T-helper 1 cell treated with Interleukin-12 subunit alpha and Interleukin-12 subunit beta and Interleukin-4 antibody, amounts not matched to agents 30 μg/mL and 1 μg/mL, for 36 hours (primary cell): ENCODE measurements at regions not wholly inside any gene's neighbourhood (a gene's known extent, or its start where the extent isn't known, plus 50 kb on each side); places are given as distances from the start of the nearest gene placed in this dataset.

Experiments
- H3K27ac Mint-ChIP-seq: one replicate; pipeline ENCODE4 v1.8.0; 2021; ENCODE audit warnings: mild to moderate bottlenecking, mixed read lengths
- H3K27me3 Mint-ChIP-seq: one replicate; pipeline ENCODE4 v1.8.0; 2021; ENCODE audit warnings: low read depth, mixed read lengths
- H3K36me3 Mint-ChIP-seq: one replicate; pipeline ENCODE4 v1.8.0; 2021; ENCODE audit warnings: low read depth, mixed read lengths
- H3K4me1 Mint-ChIP-seq: one replicate; pipeline ENCODE4 v1.8.0; 2021; ENCODE audit warnings: low read depth, mixed read lengths
- H3K4me3 Mint-ChIP-seq: one replicate; pipeline ENCODE4 v1.8.0; 2021; ENCODE audit warnings: mild to moderate bottlenecking, moderate library complexity, mixed read lengths
- H3K9me3 Mint-ChIP-seq: one replicate; pipeline ENCODE4 v1.8.0; 2021; ENCODE audit warnings: mixed read lengths

DNA sequence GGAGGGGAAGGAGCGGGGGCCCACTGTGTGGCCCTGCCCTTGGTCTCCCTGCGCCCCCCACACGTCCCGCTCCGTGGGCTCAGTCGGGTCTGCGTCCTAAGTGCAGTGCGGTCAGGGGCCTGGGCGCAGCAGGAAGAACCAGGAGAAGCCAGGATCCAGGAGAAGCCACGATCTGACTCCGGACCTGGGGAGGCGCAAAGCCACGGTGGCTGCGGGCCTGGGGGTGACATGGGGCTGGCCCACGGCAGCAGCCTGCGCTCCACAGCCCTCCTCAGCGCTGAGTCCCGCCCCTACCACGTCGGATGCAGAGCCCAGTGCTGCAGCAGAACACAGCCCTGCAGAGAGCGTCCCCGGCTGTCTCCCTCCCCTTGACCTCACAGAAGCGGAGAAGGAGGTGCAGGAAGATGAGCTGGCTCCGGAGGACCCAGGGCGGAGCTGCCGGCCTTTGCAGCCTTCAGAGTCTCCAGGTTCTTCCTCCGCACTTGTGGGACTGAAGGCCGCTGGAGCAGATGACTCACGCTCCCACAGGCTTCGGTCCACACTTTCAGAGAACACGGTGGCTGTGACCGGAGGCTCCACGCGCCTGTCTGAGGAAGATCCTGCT lies 589.2 kb upstream of the SALL3 start:
- Mint-ChIP-seq H3K9me3 (peaks cover 17% of the 10 kb centered on the region), H3K27ac (no peak overlapping the region), H3K4me3 (no peak overlapping the region)

DNA sequence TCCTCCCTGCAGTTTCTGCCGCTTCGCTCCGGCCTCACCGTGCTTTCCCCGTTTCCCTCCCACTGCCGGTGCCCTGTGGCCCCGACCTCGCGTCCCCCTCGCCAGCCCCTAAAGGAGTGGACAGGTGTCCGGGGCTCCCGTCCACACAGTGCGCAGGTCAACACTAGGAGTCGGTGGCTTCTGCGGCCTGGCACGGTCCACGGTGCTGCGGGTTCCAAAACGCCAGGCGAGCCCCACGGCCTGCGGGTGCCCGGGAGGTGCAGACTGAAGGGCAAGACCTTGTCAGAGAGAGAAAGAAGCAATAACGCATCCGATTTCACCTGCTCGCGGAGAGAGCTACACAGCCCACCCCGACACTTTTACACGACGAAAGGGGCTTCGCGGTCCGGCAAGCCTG lies 588.7 kb upstream of the SALL3 start:
- H3K4me1 Mint-ChIP-seq, result no peaks in the 10 kb centered on the region
- no peak overlapping the region for H3K4me3 Mint-ChIP-seq
- H3K36me3 Mint-ChIP-seq, result no peaks in the 10 kb centered on the region
- H3K27me3 Mint-ChIP-seq, result no peaks in the 10 kb centered on the region
- peaks cover 17% of the 10 kb centered on the region for H3K9me3 Mint-ChIP-seq
- no peak overlapping the region for H3K27ac Mint-ChIP-seq

More for the DNA sequence above, 589.2 kb upstream of the SALL3 start:
- H3K36me3 Mint-ChIP-seq, result no peaks in the 10 kb centered on the region
- no peaks in the 10 kb centered on the region for H3K27me3 Mint-ChIP-seq
- H3K4me1 Mint-ChIP-seq, result no peaks in the 10 kb centered on the region

DNA sequence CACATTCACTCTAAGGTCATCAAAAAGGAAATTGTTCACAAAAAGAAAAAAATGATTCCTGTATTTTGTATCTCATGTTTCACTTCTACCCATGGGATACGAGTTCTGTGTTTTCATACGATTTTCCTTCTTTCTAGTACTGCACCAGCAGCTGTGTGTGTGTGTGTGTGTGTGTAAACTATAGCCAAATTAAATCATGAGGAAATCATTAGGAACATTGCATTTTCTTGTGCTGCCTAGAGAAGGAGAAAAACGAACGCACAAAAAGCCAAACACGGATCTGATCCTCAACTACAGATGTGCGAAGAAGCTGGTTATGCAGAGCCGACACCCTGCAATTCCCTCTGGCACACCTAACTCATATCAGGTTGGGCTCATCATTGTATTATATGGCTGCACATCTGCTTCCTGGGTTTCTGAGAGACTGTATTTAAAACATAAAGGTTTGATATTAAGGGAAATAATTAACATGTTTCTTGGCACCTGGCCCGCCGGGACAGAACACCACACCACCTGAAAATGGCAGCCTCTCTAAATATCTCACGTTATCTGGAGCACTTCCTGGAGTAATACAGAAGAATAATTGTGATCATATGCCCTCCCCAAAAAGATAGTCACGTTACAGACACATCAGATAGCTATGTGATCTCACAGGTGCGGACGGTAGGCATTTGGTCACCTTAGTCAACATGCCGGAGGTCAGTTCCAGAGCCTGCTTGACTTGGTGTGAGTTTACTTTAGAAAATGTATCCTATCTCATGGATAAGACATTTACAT lies 586.3 kb upstream of the SALL3 start:
- Mint-ChIP-seq H3K27me3 (no peaks in the 10 kb centered on the region), H3K4me1 (no peaks in the 10 kb centered on the region), H3K4me3 (no peak overlapping the region), H3K36me3 (no peaks in the 10 kb centered on the region), H3K27ac (no peak overlapping the region), H3K9me3 (peaks cover 9% of the 10 kb centered on the region)

DNA sequence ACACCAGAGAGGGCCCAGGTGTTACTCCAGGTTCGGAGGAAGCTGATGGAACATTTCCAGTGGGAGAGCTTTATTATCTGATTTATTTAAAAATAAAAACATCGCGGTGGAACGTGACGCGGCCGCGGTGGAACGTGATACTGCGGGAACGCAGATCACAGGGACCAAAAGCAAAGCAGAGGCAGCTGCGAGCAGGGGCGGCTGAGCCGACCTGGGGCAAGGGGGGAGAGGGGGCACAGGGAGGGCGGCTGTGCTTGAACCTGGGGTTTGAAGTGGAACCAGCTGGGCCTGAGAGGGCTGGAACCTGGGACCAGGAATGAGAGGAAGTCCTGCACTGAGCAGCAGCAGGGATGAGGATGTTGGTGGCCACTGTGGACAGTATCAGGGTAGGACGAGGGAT lies 583.5 kb upstream of the SALL3 start:
- no peak overlapping the region for H3K27ac Mint-ChIP-seq
- no peaks in the 10 kb centered on the region for H3K9me3 Mint-ChIP-seq
- H3K4me1 Mint-ChIP-seq, result no peaks in the 10 kb centered on the region
- H3K4me3 Mint-ChIP-seq, result no peak overlapping the region
- H3K27me3 Mint-ChIP-seq, result no peaks in the 10 kb centered on the region
- no peaks in the 10 kb centered on the region for H3K36me3 Mint-ChIP-seq

DNA sequence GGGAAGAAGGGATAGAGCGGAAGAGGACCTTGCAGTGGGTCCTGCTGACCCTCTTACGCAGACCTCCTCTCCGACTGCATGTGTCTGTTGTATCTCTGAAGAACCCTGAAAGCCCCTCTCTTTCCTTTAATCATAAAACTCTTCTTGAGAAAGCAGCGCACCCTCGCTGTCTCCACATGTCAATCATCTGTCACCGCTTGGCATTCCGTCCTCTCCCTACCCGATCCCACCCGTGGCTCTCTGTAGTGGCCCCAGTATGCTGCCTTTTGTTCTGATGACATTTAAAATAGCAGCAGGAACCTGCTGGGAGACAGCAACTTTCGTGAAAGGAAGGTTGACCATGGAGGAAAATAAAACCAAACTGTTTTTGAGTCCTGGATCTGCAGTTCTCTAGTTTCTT lies 582.9 kb upstream of the SALL3 start:
- Mint-ChIP-seq H3K36me3 (no peaks in the 10 kb centered on the region), H3K9me3 (no peaks in the 10 kb centered on the region), H3K4me1 (no peaks in the 10 kb centered on the region), H3K27ac (no peak overlapping the region), H3K4me3 (no peak overlapping the region), H3K27me3 (no peaks in the 10 kb centered on the region)

DNA sequence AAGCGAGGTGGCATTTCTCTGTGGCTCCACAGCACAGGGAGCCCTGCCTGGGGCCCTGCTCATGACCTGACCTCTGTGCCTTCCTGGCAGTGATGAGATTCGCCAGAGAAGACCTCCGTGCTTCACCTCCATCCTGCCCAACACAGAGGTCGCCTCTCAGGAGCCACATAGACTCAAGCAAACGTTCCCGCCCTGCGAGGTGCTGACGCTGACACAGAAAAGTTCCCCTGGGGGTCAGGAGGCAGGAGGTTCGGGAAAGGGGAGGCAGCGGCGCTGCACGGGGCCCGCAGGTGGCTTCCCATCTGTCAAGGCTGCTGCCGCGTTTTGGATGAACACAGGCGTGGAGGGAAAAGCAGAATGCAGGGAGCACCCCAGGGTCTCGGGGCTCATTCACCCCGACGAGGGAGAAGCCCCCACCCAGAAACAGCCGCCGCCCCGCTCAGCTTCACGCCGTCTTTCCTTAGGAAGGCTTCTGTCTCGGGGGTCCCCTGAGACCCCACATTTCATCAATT lies 579.6 kb upstream of the SALL3 start:
- H3K4me3 Mint-ChIP-seq, result no peak overlapping the region
- no peaks in the 10 kb centered on the region for H3K9me3 Mint-ChIP-seq
- H3K36me3 Mint-ChIP-seq, result no peaks in the 10 kb centered on the region
- H3K27ac Mint-ChIP-seq, result no peak overlapping the region
- H3K27me3 Mint-ChIP-seq, result no peaks in the 10 kb centered on the region
- H3K4me1 Mint-ChIP-seq, result no peaks in the 10 kb centered on the region

DNA sequence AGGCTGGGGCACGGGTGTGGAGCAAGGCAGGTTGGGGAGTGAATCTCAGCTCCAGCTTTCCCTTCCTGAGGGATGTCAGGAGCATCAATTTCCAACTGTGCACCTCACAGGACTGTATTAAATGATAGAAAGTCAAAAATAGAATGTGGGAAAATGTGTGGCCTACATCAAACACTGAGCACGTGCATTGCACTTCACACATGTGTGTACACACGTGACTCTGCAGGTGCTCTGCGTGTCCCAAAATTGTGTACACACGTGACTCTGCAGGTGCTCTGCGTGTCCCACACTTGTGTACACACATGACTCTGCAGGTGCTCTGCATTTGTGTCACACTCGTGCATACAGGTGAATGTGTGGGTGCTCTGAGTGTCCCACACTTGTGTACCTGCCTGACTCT lies 577.2 kb upstream of the SALL3 start:
- no peaks in the 10 kb centered on the region for H3K36me3 Mint-ChIP-seq
- H3K27ac Mint-ChIP-seq, result no peak overlapping the region
- no peak overlapping the region for H3K4me3 Mint-ChIP-seq
- peaks cover 8% of the 10 kb centered on the region for H3K4me1 Mint-ChIP-seq
- no peaks in the 10 kb centered on the region for H3K9me3 Mint-ChIP-seq
- peaks cover 9% of the 10 kb centered on the region for H3K27me3 Mint-ChIP-seq

DNA sequence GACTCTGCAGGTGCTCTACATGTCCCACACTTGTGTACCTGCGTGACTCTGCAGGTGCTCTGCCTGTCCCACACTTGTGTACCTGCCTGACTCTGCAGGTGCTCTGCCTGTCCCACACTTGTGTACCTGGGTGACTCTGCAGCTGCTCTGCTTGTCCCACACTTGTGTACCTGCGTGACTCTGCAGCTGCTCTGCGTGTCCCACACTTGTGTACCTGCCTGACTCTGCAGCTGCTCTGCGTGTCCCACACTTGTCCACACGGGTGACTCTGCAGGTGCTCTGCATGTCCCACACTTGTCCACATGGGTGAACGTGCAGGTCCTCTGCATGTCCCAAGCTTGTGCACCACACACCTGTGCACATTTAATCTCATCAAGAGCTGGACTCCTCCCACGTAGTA lies 576.7 kb upstream of the SALL3 start:
- H3K4me1 Mint-ChIP-seq, result peaks cover 8% of the 10 kb centered on the region
- H3K27ac Mint-ChIP-seq, result no peak overlapping the region
- peaks cover 10% of the 10 kb centered on the region for H3K27me3 Mint-ChIP-seq
- no peak overlapping the region for H3K4me3 Mint-ChIP-seq
- H3K36me3 Mint-ChIP-seq, result no peaks in the 10 kb centered on the region
- H3K9me3 Mint-ChIP-seq, result no peaks in the 10 kb centered on the region

DNA sequence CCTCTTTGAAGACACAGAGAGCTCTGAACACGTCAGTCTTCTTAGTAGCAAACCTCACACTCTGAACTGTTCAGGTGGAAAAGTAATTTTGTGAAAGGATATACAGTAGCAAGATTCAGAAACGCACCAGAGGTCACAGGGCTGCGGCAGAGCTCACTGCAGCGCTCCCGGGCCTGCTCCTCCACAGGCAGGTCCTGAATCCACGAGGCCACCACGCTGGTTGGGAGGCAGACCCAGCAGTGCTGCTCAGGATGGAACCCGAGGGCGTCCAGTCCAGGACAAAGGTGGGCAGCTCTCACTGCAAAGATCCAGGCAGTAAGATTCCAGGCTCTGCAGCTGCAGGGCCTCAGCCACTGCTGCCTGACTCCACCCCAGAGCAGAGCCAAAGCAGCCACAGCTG lies 576.2 kb upstream of the SALL3 start:
- H3K4me3 Mint-ChIP-seq, result no peak overlapping the region
- peaks cover 8% of the 10 kb centered on the region for H3K4me1 Mint-ChIP-seq
- H3K9me3 Mint-ChIP-seq, result no peaks in the 10 kb centered on the region
- no peaks in the 10 kb centered on the region for H3K36me3 Mint-ChIP-seq
- H3K27me3 Mint-ChIP-seq, result peaks cover 10% of the 10 kb centered on the region
- H3K27ac Mint-ChIP-seq, result no peak overlapping the region

DNA sequence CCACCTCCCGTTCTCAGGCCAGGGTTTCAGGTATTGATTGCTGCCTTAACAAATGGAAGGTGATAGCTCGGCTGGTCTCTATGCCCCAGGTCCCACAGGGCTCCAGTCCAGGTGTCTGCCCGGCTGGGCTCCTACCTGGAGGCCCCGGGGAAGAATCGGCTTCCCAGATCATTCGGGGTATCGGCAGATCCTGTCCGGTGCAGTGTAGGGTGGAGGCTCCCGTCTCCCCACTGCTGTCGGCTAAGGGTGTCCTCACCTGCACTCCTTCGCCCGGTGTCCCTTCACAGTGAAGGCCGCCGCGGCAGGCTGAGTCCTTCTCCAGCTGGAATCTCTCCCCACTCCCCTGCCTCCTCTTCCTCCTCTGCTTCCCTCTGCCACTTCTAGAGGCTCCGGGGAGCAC lies 573.9 kb upstream of the SALL3 start:
- H3K36me3 Mint-ChIP-seq, result no peaks in the 10 kb centered on the region
- H3K4me1 Mint-ChIP-seq, result peaks cover 8% of the 10 kb centered on the region
- H3K27ac Mint-ChIP-seq, result no peak overlapping the region
- H3K4me3 Mint-ChIP-seq, result no peak overlapping the region
- no peaks in the 10 kb centered on the region for H3K9me3 Mint-ChIP-seq
- H3K27me3 Mint-ChIP-seq, result peaks cover 10% of the 10 kb centered on the region

DNA sequence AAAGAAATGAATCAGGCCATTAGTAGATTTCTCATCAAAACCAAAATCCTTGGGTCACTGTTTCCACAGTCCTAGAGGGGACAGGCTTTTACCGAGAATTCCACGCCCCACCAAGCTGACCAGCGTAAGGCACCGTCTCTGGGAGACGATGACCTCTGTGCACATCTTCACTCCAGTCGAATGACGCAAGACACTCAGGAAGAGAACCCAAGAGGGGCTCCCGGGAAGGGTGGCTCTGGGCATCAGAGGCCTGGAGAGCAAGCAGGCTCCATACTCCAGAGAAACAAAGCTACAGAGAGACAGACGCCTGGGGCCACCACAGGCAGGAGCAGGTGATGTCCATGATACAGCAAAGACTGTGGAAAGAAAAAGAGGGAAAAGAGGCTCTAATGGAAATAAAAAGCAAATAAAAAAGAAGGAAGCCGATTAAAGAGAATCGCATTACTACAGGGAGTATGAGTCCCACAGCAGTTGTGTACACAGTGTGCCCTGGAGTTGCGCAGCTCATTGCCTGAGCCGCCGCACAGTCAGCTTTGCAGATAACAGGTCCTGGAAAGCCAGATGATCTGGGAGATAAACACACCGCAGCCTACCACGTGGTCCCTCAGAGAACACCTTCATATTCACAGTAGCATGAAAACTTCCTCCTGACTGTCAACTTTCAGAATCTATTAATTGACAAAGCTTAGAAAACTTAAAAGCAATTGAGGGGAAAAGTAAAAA lies 572.7 kb upstream of the SALL3 start:
- no peaks in the 10 kb centered on the region for H3K9me3 Mint-ChIP-seq
- peaks cover 10% of the 10 kb centered on the region for H3K27me3 Mint-ChIP-seq
- peaks cover 8% of the 10 kb centered on the region for H3K4me1 Mint-ChIP-seq
- H3K4me3 Mint-ChIP-seq, result no peak overlapping the region
- no peak overlapping the region for H3K27ac Mint-ChIP-seq
- H3K36me3 Mint-ChIP-seq, result no peaks in the 10 kb centered on the region

DNA sequence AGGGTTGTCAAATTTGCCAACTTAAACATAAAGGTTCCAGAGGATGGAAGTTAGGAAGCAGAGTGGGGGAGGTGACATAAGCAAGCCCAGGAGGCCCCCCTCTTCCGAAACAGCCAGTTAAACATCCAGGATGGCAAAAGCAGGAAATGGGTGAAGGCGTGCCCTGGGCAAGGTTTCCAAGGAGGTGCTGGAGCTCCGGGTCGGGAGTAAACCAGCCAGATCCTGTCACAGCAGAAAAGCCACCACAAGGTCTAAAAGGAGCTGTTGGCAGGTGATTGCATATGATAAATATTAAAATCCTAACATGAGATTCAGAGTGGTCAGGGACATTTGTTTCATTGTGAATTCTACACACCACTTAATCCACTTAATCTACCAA lies 572.2 kb upstream of the SALL3 start:
- no peak overlapping the region for H3K4me3 Mint-ChIP-seq
- no peaks in the 10 kb centered on the region for H3K9me3 Mint-ChIP-seq

DNA sequence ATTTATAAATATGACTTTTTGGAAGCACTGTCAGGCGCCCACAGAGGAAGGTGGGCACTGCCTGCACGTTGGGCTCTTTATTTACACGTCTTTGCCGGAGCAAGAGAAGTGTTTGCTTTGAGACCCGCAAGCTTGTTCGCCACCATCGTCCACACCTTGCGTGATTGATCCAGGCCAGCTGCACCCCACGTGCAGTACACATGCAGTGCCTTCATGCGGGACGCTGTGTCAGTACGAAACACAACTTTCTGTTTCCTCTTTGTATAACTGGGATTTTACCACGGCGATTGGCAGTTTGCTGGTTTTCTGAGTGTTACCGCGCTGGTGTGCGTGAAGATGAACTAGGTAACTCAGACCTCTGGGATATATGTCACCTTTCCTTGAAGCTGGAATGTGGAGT lies 571.0 kb upstream of the SALL3 start:
- Mint-ChIP-seq H3K36me3 (no peaks in the 10 kb centered on the region), H3K27ac (no peak overlapping the region), H3K27me3 (peaks cover 10% of the 10 kb centered on the region), H3K9me3 (no peaks in the 10 kb centered on the region), H3K4me3 (no peak overlapping the region), H3K4me1 (peaks cover 8% of the 10 kb centered on the region)

More for the DNA sequence above, 572.2 kb upstream of the SALL3 start:
- H3K27me3 Mint-ChIP-seq, result peaks cover 10% of the 10 kb centered on the region
- H3K36me3 Mint-ChIP-seq, result no peaks in the 10 kb centered on the region
- H3K27ac Mint-ChIP-seq, result no peak overlapping the region
- H3K4me1 Mint-ChIP-seq, result peaks cover 8% of the 10 kb centered on the region

DNA sequence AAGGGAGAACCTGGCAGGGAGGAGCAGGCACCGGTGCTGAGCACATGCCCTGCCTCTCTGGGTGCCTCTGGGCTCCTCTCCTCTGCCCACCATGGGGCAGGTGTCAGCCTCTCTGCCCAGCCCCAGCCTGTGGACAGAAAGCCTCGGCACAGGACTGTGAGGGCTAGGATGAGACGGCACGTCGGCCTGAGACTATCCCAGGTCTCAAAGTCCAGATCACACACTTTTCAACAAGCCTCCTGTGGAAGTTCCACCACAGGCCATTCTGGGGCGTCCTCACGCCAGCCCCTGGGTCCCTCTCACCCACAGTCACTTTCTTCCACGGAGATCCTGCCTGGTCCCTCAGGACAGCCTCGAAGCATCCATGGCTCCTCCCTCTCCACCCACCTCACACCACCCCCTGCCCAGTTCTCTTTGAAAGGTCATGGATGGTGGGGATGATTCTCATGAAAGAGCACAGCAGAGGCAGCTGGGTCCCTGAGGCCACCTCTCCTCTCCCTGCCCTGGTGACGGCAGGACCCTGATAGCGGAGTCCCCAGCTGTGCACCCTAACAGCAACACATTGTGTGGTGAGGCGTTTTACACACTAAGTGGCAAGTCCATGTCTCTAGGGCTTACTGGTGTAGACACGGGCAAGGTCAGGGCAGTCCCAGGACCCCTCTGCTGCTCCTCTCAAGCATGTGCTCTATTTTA lies 569.4 kb upstream of the SALL3 start:
- Mint-ChIP-seq H3K9me3 (no peaks in the 10 kb centered on the region), H3K27ac (no peak overlapping the region), H3K27me3 (peaks cover 10% of the 10 kb centered on the region), H3K4me3 (no peak overlapping the region), H3K36me3 (no peaks in the 10 kb centered on the region), H3K4me1 (peaks cover 8% of the 10 kb centered on the region)
